Osteoblast (primary cell): ENCODE measurements at regions not wholly inside any gene's neighbourhood (a gene's known extent, or its start where the extent isn't known, plus 50 kb on each side); places are given as distances from the start of the nearest gene placed in this dataset. TPM values are rescaled to one million over a fixed set of nuclear protein-coding genes. Genes with fewer than 3 reads are reported as not detected.

Experiments used
- DNase-seq: peaks from one replicate; pipeline ENCODE4 v3.0.0; 2011; ENCODE audit warnings: low spot score, mixed read lengths; ENCODE audit not compliant: insufficient read length; ENCODE audit errors: missing footprints
- H2AFZ ChIP-seq: 2 replicates; pipeline ENCODE4 v1.6.0; 2011; ENCODE audit warnings: mild to moderate bottlenecking, low read length
- H3K27ac ChIP-seq: 2 replicates; pipeline ENCODE4 v1.5.1; 2011; ENCODE audit warnings: mild to moderate bottlenecking, low read depth, low read length, moderate library complexity
- H3K27me3 ChIP-seq: 2 replicates; pipeline ENCODE4 v1.6.0; 2012; ENCODE audit warnings: mild to moderate bottlenecking, control low read depth, inconsistent platforms, low read length, moderate library complexity; ENCODE audit not compliant: insufficient read depth
- H3K36me3 ChIP-seq: 2 replicates; pipeline ENCODE4 v1.5.1; 2011; ENCODE audit warnings: mild to moderate bottlenecking, low read length, control low read depth, moderate library complexity; ENCODE audit not compliant: insufficient read depth
- H3K4me1 ChIP-seq: 2 replicates; pipeline ENCODE4 v1.5.1; 2011; ENCODE audit warnings: mild to moderate bottlenecking, low read length, control low read depth, moderate library complexity; ENCODE audit not compliant: insufficient read depth
- H3K4me2 ChIP-seq: 2 replicates; pipeline ENCODE4 v1.6.0; 2011; ENCODE audit warnings: mild to moderate bottlenecking, low read length; ENCODE audit not compliant: insufficient read depth
- H3K4me3 ChIP-seq: fragments of 200-600 bp; sonication (generic); 3 replicates; pipeline ENCODE4 v1.5.1; 2012; ENCODE audit warnings: mild to moderate bottlenecking, low read length, inconsistent platforms; ENCODE audit not compliant: insufficient read depth
- H3K79me2 ChIP-seq: 2 replicates; pipeline ENCODE4 v1.6.0; 2012; ENCODE audit warnings: mild to moderate bottlenecking, low read length, control low read depth, inconsistent platforms; ENCODE audit not compliant: insufficient read depth
- H3K9me3 ChIP-seq: 2 replicates; pipeline ENCODE4 v1.5.1; 2011; ENCODE audit warnings: low read depth, low read length, control low read depth
- H4K20me1 ChIP-seq: 2 replicates; pipeline ENCODE4 v1.6.0; 2012; ENCODE audit warnings: mild to moderate bottlenecking, low read length, control low read depth; ENCODE audit not compliant: insufficient read depth
- CTCF ChIP-seq: IDR thresholded peaks from 2 replicates; pipeline ENCODE4 v1.5.1; 2011; ENCODE audit warnings: mild to moderate bottlenecking, low read depth, low read length, moderate library complexity; ENCODE audit errors: extremely low read depth
- small RNA-seq: library from RNA; depleted of rRNA; stranded (forward); fragments of <200 nt; gene quantifications from one replicate; pipeline ENCODE3, GENCODE V24; 2012

GRCh38 chr5:126370796-126371718 is 52.2 kb upstream of the GRAMD2B start:
- Histone ChIP-seq H3K4me3 (no peak overlapping the region), H3K36me3 (no peaks in the 10 kb centered on the region), H3K27ac (no peak overlapping the region), H3K9me3 (no peaks in the 10 kb centered on the region), H3K79me2 (no peaks in the 10 kb centered on the region), H3K4me1 (peaks cover 14% of the 10 kb centered on the region), H2AFZ (no peak overlapping the region), H3K4me2 (no peak overlapping the region), H4K20me1 (no peaks in the 10 kb centered on the region), H3K27me3 (no peaks in the 10 kb centered on the region)
- TF ChIP-seq CTCF: no peak
- DNase-seq: peak; percentile 36

- H3K9me3 ChIP-seq: no peaks in the 10 kb centered on the region
- H3K4me3 ChIP-seq: no peak overlapping the region
- no peaks in the 10 kb centered on the region for H3K79me2 ChIP-seq
- H3K27ac ChIP-seq: no peak overlapping the region
- no peaks in the 10 kb centered on the region for H3K27me3 ChIP-seq
- DNase-seq: peak; percentile 56
- TF ChIP-seq CTCF: no peak
- H3K4me1 ChIP-seq: peaks cover 26% of the 10 kb centered on the region
- no peaks in the 10 kb centered on the region for H3K36me3 ChIP-seq
- no peak overlapping the region for H3K4me2 ChIP-seq
- H4K20me1 ChIP-seq: no peaks in the 10 kb centered on the region
- H2AFZ ChIP-seq: peak overlapping the region; percentile 11
Measured at GRCh38 chr5:126373375-126374108, 49.7 kb upstream of the GRAMD2B start.

Small RNA genes in the stretch of these regions (small RNA-seq; reads per million reads assigned to genes)
- gene HMGB1P22 (not detected), gene RN7SKP117 (not detected)
